Prostate gland (tissue), 2 donors: ENCODE measurements at regions not wholly inside any gene's neighbourhood (a gene's known extent, or its start where the extent isn't known, plus 50 kb on each side); places are given as distances from the start of the nearest gene placed in this dataset.

Experiments
- DNase-seq: peaks from one replicate; pipeline ENCODE4 v3.0.0-alpha.2; 2019; ENCODE audit warnings: low spot score
- H3K27ac ChIP-seq, 2 donors: fragments of 200-600 bp; sonication (generic); 2 replicates each; pipeline ENCODE4 v1.5.1; 2017 to 2019
- H3K27me3 ChIP-seq: fragments of 200-600 bp; sonication (generic); replicated peaks from 2 replicates; pipeline ENCODE4 v1.5.1; 2019; ENCODE audit not compliant: insufficient read depth
- H3K36me3 ChIP-seq, 2 donors: fragments of 200-600 bp; sonication (generic); 1 replicate in 1 of 2; 2 replicates in 1 of 2; pipeline versions ENCODE4 v1.5.1 to v1.8.1; 2017 to 2019
- H3K4me1 ChIP-seq: fragments of 200-600 bp; sonication (generic); replicated peaks from 2 replicates; pipeline ENCODE4 v1.5.1; 2019
- H3K4me3 ChIP-seq, 2 donors: fragments of 200-600 bp; sonication (generic); 2 replicates each; pipeline ENCODE4 v1.5.1; 2017 to 2019
- H3K9me3 ChIP-seq: fragments of 200-600 bp; sonication (generic); 2 replicates; pipeline ENCODE4 v1.5.1; 2017
- POLR2A ChIP-seq: fragments of 450-650 bp; IDR thresholded peaks from one replicate; pipeline ENCODE4 v1.6.1; 2016; ENCODE audit warnings: antibody characterized with exemption, mild to moderate bottlenecking
- POLR2AphosphoS5 ChIP-seq: sonication (generic); formaldehyde crosslinking; IDR thresholded peaks from one replicate; pipeline ENCODE4 v1.6.1; 2017; ENCODE audit warnings: antibody characterized with exemption
- WGBS: methylation state at CpG from one replicate; pipeline ENCODE4 v1.1.5; 2018; 5-methylcytosine and 5-hydroxymethylcytosine counted together
- intact Hi-C: fragments of 100-400 bp; cut with DNase I; formaldehyde crosslinking; loops from one replicate; pipeline ENCODE4 v1.14.2; 2022
- TF ChIP-seq, protein P1 (sequence below), 4 experiments: fragments of 200-600 bp in 2 of 4; fragments of 450-650 bp in 2 of 4; sonication (generic) in 2 of 4; IDR thresholded peaks; 1 replicate in 3 of 4; 2 replicates in 1 of 4; pipeline ENCODE4 v1.5.1; 2016 to 2019; ENCODE audit warnings: antibody characterized with exemption in 4 of 4, mild to moderate bottlenecking in 2 of 4, moderate library complexity in 2 of 4

DNA sequence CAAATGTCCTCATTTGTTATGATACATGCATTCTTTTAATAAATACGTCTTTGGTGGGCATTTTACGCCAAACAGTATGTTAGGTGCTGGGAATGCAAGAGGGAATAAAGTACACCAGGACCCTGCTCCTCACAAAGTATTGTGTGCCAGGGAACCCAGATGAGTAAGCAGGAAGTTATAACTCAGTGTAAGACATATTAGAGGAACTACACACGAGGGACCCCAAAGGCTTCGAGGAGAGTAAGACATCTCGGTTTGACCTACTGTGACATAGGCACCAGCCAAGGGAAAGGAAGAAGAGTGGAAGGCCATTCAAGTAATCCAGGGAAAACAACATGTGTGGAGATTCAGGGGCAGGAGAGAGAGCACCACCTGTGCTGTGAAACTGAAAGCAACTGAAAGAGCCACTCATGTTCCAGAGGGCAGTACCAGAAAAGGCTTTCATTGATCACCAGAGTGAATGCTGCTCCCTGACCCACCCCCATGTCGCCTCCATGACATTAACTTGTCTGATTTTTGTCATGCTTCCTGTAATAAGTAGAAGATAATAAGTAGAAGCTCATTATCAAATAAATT, 542.5 kb upstream of the PKN2 start:
- Histone ChIP-seq H3K4me1 (no peaks in the 10 kb centered on the region), H3K27me3 (no peaks in the 10 kb centered on the region), H3K27ac (no peak overlapping the region), H3K9me3 (no peaks in the 10 kb centered on the region), H3K36me3 (no peaks in the 10 kb centered on the region), H3K4me3 (no peak overlapping the region)
- no peak for TF ChIP-seq POLR2A
- no peak for DNase-seq
- intact Hi-C loops = no loop called here
- WGBS = 71% methylated on average over 6 of the region's 6 CpGs

DNA sequence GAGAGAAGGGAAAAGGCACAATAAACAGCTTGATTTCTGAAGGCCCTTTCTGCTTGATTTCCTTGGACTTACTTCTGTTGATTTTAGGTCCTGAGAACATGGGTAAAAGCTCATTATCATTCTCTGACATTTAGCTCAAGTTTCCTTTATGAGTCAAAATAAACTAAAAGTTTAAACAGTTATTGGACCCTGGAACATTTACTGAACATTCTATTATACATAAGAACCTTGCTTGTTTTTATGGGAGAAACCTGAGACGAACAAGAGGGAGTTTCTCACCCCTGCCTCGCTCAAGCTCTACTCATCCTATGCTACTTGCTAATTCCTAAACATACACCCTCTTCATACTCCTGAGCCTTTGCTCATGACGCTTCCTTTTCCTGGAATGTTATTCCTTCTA, 538.3 kb upstream of the PKN2 start:
- DNase-seq = no peak
- 21% methylated on average over 3 of the region's 3 CpGs for WGBS
- H3K36me3 ChIP-seq = no peaks in the 10 kb centered on the region
- TF ChIP-seq POLR2A (no peak), POLR2AphosphoS5 (no peak)
- TF ChIP-seq, protein P1, sequence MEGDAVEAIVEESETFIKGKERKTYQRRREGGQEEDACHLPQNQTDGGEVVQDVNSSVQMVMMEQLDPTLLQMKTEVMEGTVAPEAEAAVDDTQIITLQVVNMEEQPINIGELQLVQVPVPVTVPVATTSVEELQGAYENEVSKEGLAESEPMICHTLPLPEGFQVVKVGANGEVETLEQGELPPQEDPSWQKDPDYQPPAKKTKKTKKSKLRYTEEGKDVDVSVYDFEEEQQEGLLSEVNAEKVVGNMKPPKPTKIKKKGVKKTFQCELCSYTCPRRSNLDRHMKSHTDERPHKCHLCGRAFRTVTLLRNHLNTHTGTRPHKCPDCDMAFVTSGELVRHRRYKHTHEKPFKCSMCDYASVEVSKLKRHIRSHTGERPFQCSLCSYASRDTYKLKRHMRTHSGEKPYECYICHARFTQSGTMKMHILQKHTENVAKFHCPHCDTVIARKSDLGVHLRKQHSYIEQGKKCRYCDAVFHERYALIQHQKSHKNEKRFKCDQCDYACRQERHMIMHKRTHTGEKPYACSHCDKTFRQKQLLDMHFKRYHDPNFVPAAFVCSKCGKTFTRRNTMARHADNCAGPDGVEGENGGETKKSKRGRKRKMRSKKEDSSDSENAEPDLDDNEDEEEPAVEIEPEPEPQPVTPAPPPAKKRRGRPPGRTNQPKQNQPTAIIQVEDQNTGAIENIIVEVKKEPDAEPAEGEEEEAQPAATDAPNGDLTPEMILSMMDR (IDR thresholded peaks at IDR 0.05) = no peak
- H3K9me3 ChIP-seq = no peaks in the 10 kb centered on the region
- H3K4me1 ChIP-seq = no peaks in the 10 kb centered on the region
- H3K27me3 ChIP-seq = no peaks in the 10 kb centered on the region
- no peak overlapping the region for H3K4me3 ChIP-seq
- no peak overlapping the region for H3K27ac ChIP-seq
- intact Hi-C loops = no loop called here

DNA sequence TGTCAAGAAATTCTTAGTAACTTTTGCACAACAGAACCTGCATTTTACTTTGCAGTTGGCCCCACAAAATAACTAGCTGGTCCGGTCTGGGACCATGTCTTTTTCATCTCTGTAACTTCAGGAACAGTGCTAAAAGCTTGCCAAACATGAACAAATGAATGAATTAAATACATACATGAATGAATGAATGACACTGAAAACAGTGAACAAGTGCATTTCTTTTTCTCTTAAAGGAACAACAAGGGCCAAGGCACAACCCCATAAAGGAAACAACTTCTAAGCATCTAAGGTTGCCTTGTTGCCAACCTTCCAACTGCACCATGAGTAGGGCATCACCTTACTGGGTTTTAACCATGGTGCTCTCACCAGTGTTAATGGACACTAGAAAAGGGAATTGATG, 534.4 kb upstream of the PKN2 start:
- no peaks in the 10 kb centered on the region for H3K9me3 ChIP-seq
- 100% methylated on average over 1 of the region's 1 CpG for WGBS
- H3K27me3 ChIP-seq = no peaks in the 10 kb centered on the region
- no peak overlapping the region for H3K4me3 ChIP-seq
- no peaks in the 10 kb centered on the region for H3K4me1 ChIP-seq
- no peak overlapping the region for H3K27ac ChIP-seq
- no peak for TF ChIP-seq POLR2AphosphoS5
- TF ChIP-seq POLR2A = no peak
- TF ChIP-seq, protein P1 (IDR thresholded peaks at IDR 0.05) = no peak
- no peak for DNase-seq
- no peaks in the 10 kb centered on the region for H3K36me3 ChIP-seq
- intact Hi-C loops = no loop called here

DNA sequence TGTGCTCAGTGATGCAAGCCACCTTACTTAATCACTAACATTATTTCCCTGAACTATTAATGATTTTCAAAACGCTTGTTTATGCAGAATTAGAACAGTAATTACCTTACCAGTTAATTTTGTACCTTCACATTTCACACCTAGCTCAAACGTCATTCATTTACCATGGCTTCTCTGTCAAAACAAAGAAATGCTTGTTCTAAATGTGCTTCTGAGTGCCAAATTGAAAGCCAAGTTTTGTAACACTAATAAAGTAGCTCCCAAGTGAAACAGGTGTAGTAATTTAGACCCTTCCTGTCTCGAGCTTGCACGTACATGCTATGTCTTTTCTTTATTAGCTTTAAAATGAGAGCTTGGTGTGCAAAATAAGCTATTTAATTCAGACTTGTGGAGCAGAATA, 533.7 kb upstream of the PKN2 start:
- 47% methylated on average over 4 of the region's 4 CpGs for WGBS
- H3K4me1 ChIP-seq = no peaks in the 10 kb centered on the region
- no peaks in the 10 kb centered on the region for H3K9me3 ChIP-seq
- no peaks in the 10 kb centered on the region for H3K27me3 ChIP-seq
- no peaks in the 10 kb centered on the region for H3K36me3 ChIP-seq
- no peak overlapping the region for H3K4me3 ChIP-seq
- no peak overlapping the region for H3K27ac ChIP-seq
- no peak for DNase-seq
- TF ChIP-seq POLR2AphosphoS5 = no peak
- TF ChIP-seq, protein P1 (IDR thresholded peaks at IDR 0.05) = no peak
- no peak for TF ChIP-seq POLR2A
- intact Hi-C loops = no loop called here

DNA sequence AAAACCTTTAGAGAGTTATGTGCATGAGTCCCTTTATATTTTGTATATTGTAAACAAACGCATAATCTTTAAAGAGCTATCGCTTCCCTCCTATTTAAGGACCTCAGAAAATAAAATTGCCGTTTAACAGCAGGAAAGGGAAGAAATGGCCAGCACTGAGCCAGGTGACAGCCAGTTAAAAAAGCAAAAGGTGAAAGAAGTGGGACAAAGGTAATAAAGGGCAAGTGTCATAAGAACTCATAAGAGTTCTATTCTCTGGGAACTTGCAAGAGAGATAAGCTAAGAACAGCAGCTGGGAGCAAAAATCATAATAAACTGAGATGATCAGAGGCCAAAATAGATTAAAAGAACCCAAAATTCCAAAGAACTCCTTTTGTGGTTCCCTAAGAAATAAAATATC, 520.9 kb upstream of the PKN2 start:
- H3K4me3 ChIP-seq = no peak overlapping the region
- intact Hi-C loops = no loop called here
- 64% methylated on average over 3 of the region's 3 CpGs for WGBS

More for the DNA sequence above, 520.9 kb upstream of the PKN2 start:
- H3K36me3 ChIP-seq = no peaks in the 10 kb centered on the region
- H3K9me3 ChIP-seq = no peaks in the 10 kb centered on the region
- H3K27ac ChIP-seq = no peak overlapping the region
- DNase-seq = no peak
- no peaks in the 10 kb centered on the region for H3K27me3 ChIP-seq
- no peaks in the 10 kb centered on the region for H3K4me1 ChIP-seq
- TF ChIP-seq POLR2AphosphoS5 (no peak), POLR2A (no peak)
- TF ChIP-seq, protein P1 (IDR thresholded peaks at IDR 0.05) = no peak
